ENCODE measurements at regions not wholly inside any gene's neighbourhood (a gene's known extent, or its start where the extent isn't known, plus 50 kb on each side); places are given as distances from the start of the nearest gene placed in this dataset.

DNA sequence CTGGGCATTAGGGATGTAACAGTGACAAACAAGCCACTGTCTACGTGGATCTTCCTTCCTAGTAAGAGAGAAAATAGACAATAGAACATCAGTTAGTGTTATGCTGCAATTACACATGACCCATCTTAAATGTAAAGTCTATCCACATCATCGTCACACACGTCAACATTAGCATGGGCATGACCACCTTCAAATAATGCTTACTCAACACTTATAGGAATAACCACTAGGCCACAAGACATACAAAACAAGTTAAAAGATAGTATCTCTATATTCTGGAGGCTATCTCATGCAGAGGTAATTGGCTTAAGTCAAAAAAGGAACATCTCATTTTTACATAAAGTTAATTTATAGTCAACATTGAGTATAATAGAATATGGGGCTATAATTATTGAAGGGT is 156.5 kb downstream of the MOXD1 start:
- TF ChIP-seq, protein P1, sequence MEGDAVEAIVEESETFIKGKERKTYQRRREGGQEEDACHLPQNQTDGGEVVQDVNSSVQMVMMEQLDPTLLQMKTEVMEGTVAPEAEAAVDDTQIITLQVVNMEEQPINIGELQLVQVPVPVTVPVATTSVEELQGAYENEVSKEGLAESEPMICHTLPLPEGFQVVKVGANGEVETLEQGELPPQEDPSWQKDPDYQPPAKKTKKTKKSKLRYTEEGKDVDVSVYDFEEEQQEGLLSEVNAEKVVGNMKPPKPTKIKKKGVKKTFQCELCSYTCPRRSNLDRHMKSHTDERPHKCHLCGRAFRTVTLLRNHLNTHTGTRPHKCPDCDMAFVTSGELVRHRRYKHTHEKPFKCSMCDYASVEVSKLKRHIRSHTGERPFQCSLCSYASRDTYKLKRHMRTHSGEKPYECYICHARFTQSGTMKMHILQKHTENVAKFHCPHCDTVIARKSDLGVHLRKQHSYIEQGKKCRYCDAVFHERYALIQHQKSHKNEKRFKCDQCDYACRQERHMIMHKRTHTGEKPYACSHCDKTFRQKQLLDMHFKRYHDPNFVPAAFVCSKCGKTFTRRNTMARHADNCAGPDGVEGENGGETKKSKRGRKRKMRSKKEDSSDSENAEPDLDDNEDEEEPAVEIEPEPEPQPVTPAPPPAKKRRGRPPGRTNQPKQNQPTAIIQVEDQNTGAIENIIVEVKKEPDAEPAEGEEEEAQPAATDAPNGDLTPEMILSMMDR (IDR thresholded peaks at IDR 0.05; ENCODE audit: extremely low read depth, missing control alignments) = no peak
- DNase-seq (ENCODE audit: low spot score) = no peak

DNA sequence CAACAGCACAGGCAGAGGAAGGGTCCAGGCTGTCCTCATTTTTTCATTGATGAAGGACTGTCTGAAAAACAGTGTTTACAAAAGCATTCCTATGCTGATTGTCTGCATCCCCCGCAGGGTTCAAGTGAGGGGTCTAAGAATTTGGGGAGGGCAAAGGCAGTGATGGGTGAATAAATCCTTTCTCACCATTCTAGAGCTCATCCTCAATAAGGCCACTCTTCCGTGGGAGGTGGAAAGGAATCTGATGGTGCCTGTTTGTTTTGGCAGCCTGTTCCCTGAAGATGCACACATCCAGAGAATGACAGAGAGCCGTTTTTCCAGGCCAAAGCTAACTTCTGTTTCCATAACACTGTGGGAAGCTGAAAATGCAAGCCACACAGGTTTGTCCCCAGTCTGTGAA is 164.5 kb downstream of the MOXD1 start:
- TF ChIP-seq, protein P1 (IDR thresholded peaks at IDR 0.05; ENCODE audit: extremely low read depth, missing control alignments) = no peak
- DNase-seq (ENCODE audit: low spot score) = no peak

DNA sequence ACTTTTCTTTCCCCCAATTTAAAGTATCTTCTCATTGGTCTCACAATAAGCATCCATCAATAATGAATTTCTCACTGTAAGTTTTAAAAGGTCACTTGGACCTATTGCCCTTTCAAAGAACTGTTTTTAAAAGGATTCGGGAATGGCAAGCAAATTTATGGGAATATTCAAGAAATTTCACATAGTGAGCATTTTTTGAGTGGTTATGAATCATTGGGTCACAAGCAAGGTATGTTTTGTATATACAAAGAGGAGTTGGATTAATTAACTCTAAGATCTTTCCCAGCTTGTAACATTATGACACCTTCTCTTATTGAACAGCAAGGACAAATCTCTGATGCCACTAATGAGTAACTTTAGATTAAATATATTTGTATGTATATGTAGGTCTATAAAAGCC is 165.0 kb downstream of the MOXD1 start:
- TF ChIP-seq, protein P1 (IDR thresholded peaks at IDR 0.05; ENCODE audit: extremely low read depth, missing control alignments) = no peak
- no peak for DNase-seq (ENCODE audit: low spot score)

DNA sequence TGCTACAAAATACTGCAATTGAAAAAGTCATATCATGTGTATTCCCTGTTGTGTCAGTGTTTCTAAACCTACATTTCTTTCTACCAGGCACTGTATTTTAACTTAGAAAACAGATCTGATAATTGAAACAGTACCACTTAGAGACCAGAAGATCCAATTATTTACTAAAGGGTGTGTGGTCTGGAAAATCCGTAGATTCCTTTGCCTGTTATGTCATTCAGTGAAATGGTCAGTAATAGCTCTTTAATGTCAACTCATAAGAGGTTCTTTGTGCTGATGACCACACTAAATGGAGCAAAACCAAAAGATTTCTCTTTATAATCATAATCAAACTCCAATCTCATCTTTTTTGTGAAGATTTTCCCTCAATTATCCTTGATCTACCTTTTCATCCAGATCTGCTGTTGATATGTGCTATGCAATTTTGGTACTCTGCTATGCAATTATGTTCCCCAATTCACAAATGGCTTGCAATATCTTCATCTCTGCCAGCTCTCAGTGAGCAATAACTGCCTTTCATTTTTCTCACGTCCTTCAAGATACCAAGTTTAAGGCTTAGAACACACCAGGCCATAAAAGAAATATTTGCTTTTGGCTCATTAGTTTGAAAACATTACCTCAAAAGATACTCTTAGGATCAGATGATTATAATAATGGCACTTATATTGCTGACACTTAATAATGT is 165.5 kb downstream of the MOXD1 start:
- TF ChIP-seq, protein P1 (IDR thresholded peaks at IDR 0.05; ENCODE audit: extremely low read depth, missing control alignments) = no peak
- no peak for DNase-seq (ENCODE audit: low spot score)

DNA sequence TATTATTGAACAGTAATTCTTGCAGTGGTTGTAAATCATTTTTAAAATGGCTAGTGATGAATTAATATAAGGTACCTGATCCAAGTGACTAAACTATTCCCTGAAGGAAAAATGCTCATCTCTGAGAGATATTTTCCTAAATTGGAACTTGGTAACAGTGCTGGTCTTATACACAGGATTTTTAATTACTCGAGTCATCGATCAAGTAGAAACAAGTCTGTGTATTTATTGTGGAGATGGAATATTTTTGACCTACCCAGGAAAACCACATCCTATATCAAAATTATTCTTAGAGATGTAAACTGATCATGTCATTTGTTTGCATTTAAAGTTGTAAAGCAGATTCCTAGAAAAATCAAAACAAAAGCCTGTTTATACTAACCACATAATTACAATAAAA is 166.9 kb downstream of the MOXD1 start:
- no peak for DNase-seq (ENCODE audit: low spot score)
- TF ChIP-seq, protein P1 (IDR thresholded peaks at IDR 0.05; ENCODE audit: extremely low read depth, missing control alignments) = no peak

DNA sequence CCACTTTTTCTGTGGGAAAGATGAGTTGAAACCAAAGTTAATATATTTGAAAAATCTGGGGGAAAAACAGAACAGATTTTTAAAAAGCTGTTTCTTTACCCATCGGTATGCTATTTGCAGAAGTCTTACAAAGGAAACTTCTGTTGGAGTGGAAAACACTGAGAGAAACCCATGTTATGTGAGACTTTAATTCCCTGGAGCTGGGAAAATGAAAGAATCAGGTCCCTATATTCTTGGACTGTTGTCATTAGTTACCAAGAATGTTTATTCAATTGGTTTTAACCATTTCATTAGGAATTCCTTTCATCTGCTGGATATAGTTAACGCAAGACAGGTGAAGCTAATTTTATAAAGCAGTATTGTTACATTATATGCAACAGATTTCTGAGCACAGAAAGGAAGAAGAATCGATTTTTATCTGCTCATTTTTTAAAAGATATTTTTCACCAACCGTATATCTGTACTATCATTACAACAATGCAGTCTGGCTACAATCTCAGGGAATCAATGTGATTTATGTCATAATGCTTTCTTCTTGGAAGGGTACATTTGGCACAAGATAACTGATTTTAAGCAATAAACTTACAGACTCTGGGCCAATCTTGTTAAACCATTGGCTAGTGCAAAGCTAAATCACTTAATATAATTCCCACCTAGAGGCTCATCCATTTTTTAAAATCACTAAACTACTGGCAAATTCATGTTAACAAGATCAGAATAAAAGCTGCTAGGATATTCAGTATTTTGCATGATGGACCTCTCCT is 170.0 kb downstream of the MOXD1 start:
- TF ChIP-seq, protein P1 (IDR thresholded peaks at IDR 0.05; ENCODE audit: extremely low read depth, missing control alignments) = no peak
- no peak for DNase-seq (ENCODE audit: low spot score)

DNA sequence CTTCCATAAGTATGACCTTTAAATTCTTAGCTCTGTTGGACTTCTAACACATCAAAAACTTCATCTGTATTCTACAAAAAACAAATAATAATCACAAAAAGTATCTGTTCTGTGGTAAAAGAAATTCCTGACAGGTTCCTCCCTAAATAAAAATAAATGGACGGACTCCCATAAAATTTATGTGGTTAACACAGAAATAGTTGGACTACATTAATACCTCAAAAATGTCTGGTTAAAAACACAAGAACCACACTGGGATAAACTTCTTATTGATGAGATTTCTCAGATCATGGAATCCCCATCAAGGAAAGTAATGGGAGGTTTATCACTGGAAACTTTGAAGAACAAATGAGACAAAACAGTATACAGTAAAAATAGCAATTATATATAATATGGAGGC is 172.4 kb downstream of the MOXD1 start:
- TF ChIP-seq, protein P1 (IDR thresholded peaks at IDR 0.05; ENCODE audit: extremely low read depth, missing control alignments) = no peak
- DNase-seq (ENCODE audit: low spot score) = no peak
